GM12878 (cell line): ENCODE measurements at regions not wholly inside any gene's neighbourhood (a gene's known extent, or its start where the extent isn't known, plus 50 kb on each side); places are given as distances from the start of the nearest gene placed in this dataset.

Experiments used
- ATAC-seq: fragments of 200-7000 bp; cut with Tn5 transposase; 3 replicates; pipeline ENCODE4 v1.9.1; 2020; ENCODE audit warnings: mild to moderate bottlenecking, moderate library complexity
- BruUV-seq: library from RNA; stranded (reverse); fragments of 400-500 nt; replicated peaks from 2 replicates; lab custom pipeline; 2021; lab: Mats Ljungman, UMichigan
- CTCF ChIA-PET: fragments of 300-600 bp; sonication (Branson Sonifier 250); formaldehyde crosslinking; extraction: SDS; loops from one replicate; lab custom pipeline; 2021; ENCODE audit warnings: inconsistent platforms; lab: Yijun Ruan, JAX
- POLR2A ChIA-PET: fragments of 350-600 bp; formaldehyde crosslinking; extraction: SDS; loops from one replicate; lab custom pipeline; 2021; ENCODE audit warnings: inconsistent platforms; lab: Charles Lee
- RAD21 ChIA-PET: fragments of 300-600 bp; sonication (Branson Sonifier 250); formaldehyde crosslinking; loops from one replicate; lab custom pipeline; 2023; ENCODE audit warnings: antibody characterized with exemption; ENCODE audit not compliant: unreplicated experiment; lab: Charles Lee
- SMC1A ChIA-PET: fragments of 300-600 bp; sonication (Branson Sonifier 250); formaldehyde crosslinking; loops from one replicate; lab custom pipeline; 2023; ENCODE audit not compliant: unreplicated experiment, uncharacterized antibody; lab: Charles Lee
- DNase-seq: peaks from one replicate; pipeline ENCODE4 v3.0.0-alpha.2; 2011; ENCODE audit warnings: low read depth, low spot score
- FAIRE-seq: peaks from 3 replicates; lab custom pipeline; 2011; peaks lifted over from hg19 to GRCh38; lab: Jason Lieb, UNC
- H2AFZ ChIP-seq: 2 replicates; pipeline ENCODE4 v1.6.0; 2011; ENCODE audit warnings: low read depth, low read length, control low read depth; ENCODE audit not compliant: control insufficient read depth
- H3K27ac ChIP-seq: 2 replicates; pipeline ENCODE4 v1.5.1; 2011; ENCODE audit warnings: control low read depth; ENCODE audit not compliant: control insufficient read depth, insufficient read depth
- H3K27me3 ChIP-seq, 2 experiments: replicated peaks in 1 of 2; 2 replicates each; pipeline versions ENCODE4 v1.6.0 to v1.6.1; 2011; ENCODE audit warnings: low read length in 1 of 2; ENCODE audit not compliant: control insufficient read depth in 2 of 2, insufficient read depth in 2 of 2
- H3K36me3 ChIP-seq, 2 experiments: 2 replicates each; pipeline ENCODE4 v1.5.1; 2011; ENCODE audit warnings: low read length in 1 of 2; ENCODE audit not compliant: control insufficient read depth in 2 of 2, insufficient read depth in 2 of 2
- H3K4me1 ChIP-seq: 2 replicates; pipeline ENCODE4 v1.6.1; 2011; ENCODE audit warnings: mild to moderate bottlenecking, low read length, moderate library complexity, mixed read lengths; ENCODE audit not compliant: control insufficient read depth, insufficient read depth
- H3K4me2 ChIP-seq: 2 replicates; pipeline ENCODE4 v1.6.0; 2011; ENCODE audit warnings: control low read depth; ENCODE audit not compliant: control insufficient read depth, insufficient read depth
- H3K4me3 ChIP-seq: fragments of 200-600 bp; sonication (generic); 2 replicates; pipeline ENCODE4 v1.5.1; 2016
- H3K79me2 ChIP-seq: 2 replicates; pipeline ENCODE4 v1.6.0; 2011; ENCODE audit warnings: low read length; ENCODE audit not compliant: control insufficient read depth, insufficient read depth
- H3K9ac ChIP-seq: 2 replicates; pipeline ENCODE4 v1.8.0; 2011; ENCODE audit warnings: low read length, control low read depth, mixed read lengths; ENCODE audit not compliant: control insufficient read depth, insufficient read depth
- H3K9me3 ChIP-seq: replicated peaks from 3 replicates; pipeline ENCODE4 v1.5.1; 2011; ENCODE audit warnings: mild to moderate bottlenecking, low read length; ENCODE audit not compliant: control insufficient read depth, insufficient read depth
- H4K20me1 ChIP-seq: 2 replicates; pipeline ENCODE4 v1.6.0; 2011; ENCODE audit not compliant: control insufficient read depth, insufficient read depth
- E4F1 ChIP-seq: fragments of 450-650 bp; IDR thresholded peaks from 2 replicates; pipeline ENCODE4 v1.6.1; 2018; ENCODE audit warnings: borderline replicate concordance, mild to moderate bottlenecking; ENCODE audit not compliant: partially characterized antibody
- EED ChIP-seq: sonication (generic); IDR thresholded peaks from 2 replicates; pipeline ENCODE4 v1.6.1; 2016; ENCODE audit warnings: antibody characterized with exemption, low read depth
- EGR1 ChIP-seq, 2 experiments: IDR thresholded peaks; 1 replicate in 1 of 2; 2 replicates in 1 of 2; pipeline ENCODE4 v1.6.1; 2011 to 2012; ENCODE audit warnings: low read depth in 2 of 2, low read length in 2 of 2, borderline replicate concordance in 1 of 2, mild to moderate bottlenecking in 1 of 2, moderate library complexity in 1 of 2
- EZH2 ChIP-seq: IDR thresholded peaks from 2 replicates; pipeline ENCODE4 v1.6.1; 2012; ENCODE audit warnings: low read depth, mild to moderate bottlenecking, control low read depth, inconsistent platforms, low read length, borderline replicate concordance; ENCODE audit not compliant: control insufficient read depth
- HCFC1 ChIP-seq: fragments of 150-350 bp; IDR thresholded peaks from 2 replicates; pipeline ENCODE4 v1.6.1; 2014; ENCODE audit warnings: low read length
- IRF5 ChIP-seq: fragments of 450-650 bp; IDR thresholded peaks from 2 replicates; pipeline ENCODE4 v1.6.1; 2017; ENCODE audit warnings: borderline replicate concordance
- MXI1 ChIP-seq: fragments of 150-350 bp; IDR thresholded peaks from 2 replicates; pipeline ENCODE4 v1.6.1; 2011; ENCODE audit warnings: low read depth, mild to moderate bottlenecking, inconsistent platforms, low read length, improper control_type of control experiment
- MYB ChIP-seq: fragments of 150-350 bp; IDR thresholded peaks from 2 replicates; pipeline ENCODE4 v1.6.1; 2014; ENCODE audit warnings: mild to moderate bottlenecking, low read depth, low read length, borderline replicate concordance
- NR2F1 ChIP-seq: fragments of 450-650 bp; conservative IDR thresholded peaks from 2 replicates; pipeline ENCODE4 v1.6.1; 2017; ENCODE audit warnings: mild to moderate bottlenecking
- POLR2A ChIP-seq: IDR thresholded peaks from 2 replicates; pipeline ENCODE4 v1.6.1; 2011; ENCODE audit warnings: low read depth, mild to moderate bottlenecking, low read length
- TCF7 ChIP-seq: IDR thresholded peaks from 2 replicates; pipeline ENCODE4 v1.6.1; 2014; ENCODE audit warnings: antibody characterized with exemption, borderline replicate concordance
- ZNF274 ChIP-seq: IDR thresholded peaks from one replicate; pipeline ENCODE4 v1.8.0; 2011; ENCODE audit not compliant: insufficient read length, insufficient read depth
- WGBS: methylation state at CpG from one replicate; pipeline ENCODE4 v1.1.6; 2016; ENCODE audit warnings: low lambda C conversion rate; ENCODE audit not compliant: insufficient replicate concordance, insufficient coverage; ENCODE audit errors: missing lambda C conversion rate; 5-methylcytosine and 5-hydroxymethylcytosine counted together
- in situ Hi-C: fragments of 300-500 bp; cut with MboI; formaldehyde crosslinking; loops from 9 replicates; pipeline ENCODE4 v1.14.3; 2018; ENCODE audit warnings: mixed read lengths
- intact Hi-C: fragments of 100-400 bp; cut with micrococcal nuclease; formaldehyde crosslinking; loops from one replicate; pipeline ENCODE4 v1.14.2; 2022; ENCODE audit not compliant: unreplicated experiment

- no peaks in the 10 kb centered on the region for H3K4me1 ChIP-seq
- POLR2A ChIA-PET = no interaction called here
- no peak for FAIRE-seq
- WGBS = 46% methylated on average over 6 of the region's 6 CpGs
- no peak for ATAC-seq
- no peaks in the 10 kb centered on the region; a peak in 1 of 4 replicates for H3K27me3 ChIP-seq
- no peaks in the 10 kb centered on the region for H4K20me1 ChIP-seq
- BruUV-seq = no TSS peak
- no peak for DNase-seq
- H3K9me3 ChIP-seq = no peaks in the 10 kb centered on the region; the same call in 2 of the 3 replicates
- no peak overlapping the region for H3K9ac ChIP-seq
- in situ Hi-C loops = no loop called here
- SMC1A ChIA-PET = no interaction called here
- TF ChIP-seq ZNF274 (no peak), IRF5 (no peak), EGR1 (IDR thresholded peaks at IDR 0.05; ENCODE audit: borderline replicate concordance in 1 of 2, low read depth in 2 of 2, low read length in 2 of 2) (no peak)
- no peak overlapping the region for H3K4me2 ChIP-seq
- no peak overlapping the region for H3K27ac ChIP-seq
- CTCF ChIA-PET = no interaction called here
- RAD21 ChIA-PET = no interaction called here
- no peaks in the 10 kb centered on the region for H3K79me2 ChIP-seq
- intact Hi-C loops = no loop called here
- no peak overlapping the region for H3K4me3 ChIP-seq
- no peaks in the 10 kb centered on the region for H3K36me3 ChIP-seq
- H2AFZ ChIP-seq = no peak overlapping the region
Measured at GRCh38 chr5:1999794-2000193, 117.1 kb upstream of the IRX4 start.

GRCh38 chr5:1998716-1999317, 116.1 kb upstream of the IRX4 start:
- FAIRE-seq = no peak
- RAD21 ChIA-PET = no interaction called here

More at GRCh38 chr5:1998716-1999317, 116.1 kb upstream of the IRX4 start:
- SMC1A ChIA-PET = no interaction called here
- TF ChIP-seq EED = no peak
- no peak for TF ChIP-seq TCF7
- no peak for TF ChIP-seq MXI1
- TF ChIP-seq NR2F1 = no peak
- no peak for TF ChIP-seq E4F1
- TF ChIP-seq EZH2 = no peak
- TF ChIP-seq HCFC1 = no peak
- TF ChIP-seq POLR2A = no peak
- no peak for TF ChIP-seq MYB
- Histone ChIP-seq H3K4me3 (no peak overlapping the region), H3K27me3 (no peaks in the 10 kb centered on the region; a peak in 1 of 4 replicates), H4K20me1 (no peaks in the 10 kb centered on the region), H3K4me1 (no peaks in the 10 kb centered on the region), H3K27ac (no peak overlapping the region), H3K36me3 (no peaks in the 10 kb centered on the region), H3K4me2 (no peak overlapping the region), H2AFZ (no peak overlapping the region), H3K9ac (no peak overlapping the region), H3K9me3 (no peaks in the 10 kb centered on the region; the same call in 2 of the 3 replicates), H3K79me2 (no peaks in the 10 kb centered on the region)
- WGBS = 0% methylated on average over 4 of the region's 4 CpGs
- in situ Hi-C loops (no loop called here), intact Hi-C loops (no loop called here)
- ATAC-seq (no peak), DNase-seq (no peak)
- no TSS peak for BruUV-seq
- POLR2A ChIA-PET = no interaction called here
- CTCF ChIA-PET = no interaction called here
